CD4-positive, alpha-beta memory T cell (primary cell): ENCODE measurements at regions not wholly inside any gene's neighbourhood (a gene's known extent, or its start where the extent isn't known, plus 50 kb on each side); places are given as distances from the start of the nearest gene placed in this dataset.

ENCODE experiments used
- CTCF ChIA-PET: fragments of 350-600 bp; sonication (Branson Sonifier 250); formaldehyde crosslinking; loops from one replicate; lab custom pipeline; 2021; ENCODE audit warnings: inconsistent platforms; ENCODE audit not compliant: partially characterized antibody; lab: Charles Lee
- POLR2A ChIA-PET: fragments of 350-600 bp; sonication (Branson Sonifier 250); formaldehyde crosslinking; loops from one replicate; lab custom pipeline; 2021; ENCODE audit not compliant: partially characterized antibody; lab: Charles Lee
- DNase-seq, 5 donors: peaks; one replicate each; pipeline versions ENCODE4 v3.0.0 to v3.0.0-alpha.2; 2020 to 2022; ENCODE audit warnings: mixed read lengths in 1 of 5
- H3K27ac ChIP-seq: one replicate; pipeline ENCODE4 v1.7.0; 2013; ENCODE audit warnings: low read depth, low read length
- H3K27me3 ChIP-seq: 2 replicates; pipeline ENCODE4 v1.7.0; 2013; ENCODE audit warnings: mild to moderate bottlenecking, low read length, moderate library complexity; ENCODE audit not compliant: insufficient read depth
- H3K36me3 ChIP-seq: 2 replicates; pipeline ENCODE4 v1.7.0; 2013; ENCODE audit warnings: mild to moderate bottlenecking, low read length, moderate library complexity; ENCODE audit not compliant: insufficient read depth
- H3K4me1 ChIP-seq: 2 replicates; pipeline ENCODE4 v1.7.0; 2013; ENCODE audit warnings: mild to moderate bottlenecking, low read length, moderate library complexity; ENCODE audit not compliant: insufficient read depth
- H3K4me3 ChIP-seq, 2 donors: one replicate each; pipeline ENCODE4 v1.7.0; 2013; ENCODE audit warnings: low read length in 2 of 2, mild to moderate bottlenecking in 1 of 2
- H3K9me3 ChIP-seq, 2 donors: one replicate each; pipeline ENCODE4 v1.7.0; 2013; ENCODE audit warnings: low read length in 2 of 2, control low read depth in 1 of 2; ENCODE audit not compliant: control insufficient read depth in 1 of 2
- H3K27ac Mint-ChIP-seq, 7 donors: one replicate each; pipeline ENCODE4 v1.8.0; 2020 to 2021; ENCODE audit warnings: mixed read lengths in 7 of 7, mild to moderate bottlenecking in 6 of 7, inconsistent platforms in 3 of 7, moderate library complexity in 3 of 7
- H3K27me3 Mint-ChIP-seq, 2 donors: one replicate each; pipeline ENCODE4 v1.8.0; 2020 to 2021; ENCODE audit warnings: mixed read lengths in 2 of 2
- H3K36me3 Mint-ChIP-seq, 2 donors: one replicate each; pipeline ENCODE4 v1.8.0; 2020 to 2021; ENCODE audit warnings: mixed read lengths in 2 of 2, inconsistent platforms in 1 of 2, mild to moderate bottlenecking in 1 of 2
- H3K4me1 Mint-ChIP-seq, 4 donors: one replicate each; pipeline ENCODE4 v1.8.0; 2020 to 2021; ENCODE audit warnings: mixed read lengths in 4 of 4, mild to moderate bottlenecking in 1 of 4
- H3K4me3 Mint-ChIP-seq, 8 donors: one replicate each; pipeline ENCODE4 v1.8.0; 2020 to 2021; ENCODE audit warnings: mixed read lengths in 8 of 8, mild to moderate bottlenecking in 7 of 8, moderate library complexity in 6 of 8, inconsistent platforms in 3 of 8
- H3K9me3 Mint-ChIP-seq, 8 donors: one replicate each; pipeline ENCODE4 v1.8.0; 2020 to 2021; ENCODE audit warnings: mixed read lengths in 8 of 8, mild to moderate bottlenecking in 5 of 8, inconsistent platforms in 3 of 8, moderate library complexity in 1 of 8
- intact Hi-C: fragments of 100-400 bp; cut with micrococcal nuclease; formaldehyde crosslinking; loops from one replicate; pipeline ENCODE4 v1.15.1; 2023

DNA sequence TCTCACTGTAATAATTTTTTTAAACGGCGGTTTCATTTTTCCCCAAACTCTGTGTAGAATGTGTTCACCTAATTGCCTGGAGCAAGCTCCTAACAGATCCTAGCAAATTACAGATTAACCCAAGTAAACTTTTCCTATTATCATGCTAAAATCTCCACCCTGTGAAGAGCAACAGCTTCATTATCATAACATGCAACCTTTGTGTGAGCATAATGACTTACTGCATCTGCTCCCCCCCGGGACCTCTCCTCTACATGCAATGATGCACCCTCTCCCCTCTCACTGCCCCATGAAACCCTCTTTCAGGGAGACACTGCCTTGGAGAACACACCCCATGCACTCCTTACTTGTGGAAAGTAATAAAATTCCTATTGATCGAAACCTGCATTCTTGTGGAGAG, 717.0 kb upstream of the TMPRSS15 start:
- DNase-seq = no peak
- Mint-ChIP-seq H3K4me3 (no peak overlapping the region), H3K4me1 (no peaks in the 10 kb centered on the region), H3K9me3 (peaks cover 3 to 21% (median 13%) of the 10 kb centered on the region in 8 donors), H3K36me3 (no peaks in the 10 kb centered on the region), H3K27ac (no peak overlapping the region), H3K27me3 (no peaks in the 10 kb centered on the region)
- H3K36me3 ChIP-seq = no peaks in the 10 kb centered on the region
- no peaks in the 10 kb centered on the region for H3K4me1 ChIP-seq
- intact Hi-C loops = no loop called here
- H3K27me3 ChIP-seq = no peaks in the 10 kb centered on the region
- H3K27ac ChIP-seq = no peak overlapping the region
- POLR2A ChIA-PET = no interaction called here
- no peaks in the 10 kb centered on the region for H3K9me3 ChIP-seq
- no peak overlapping the region for H3K4me3 ChIP-seq
- CTCF ChIA-PET = no interaction called here

DNA sequence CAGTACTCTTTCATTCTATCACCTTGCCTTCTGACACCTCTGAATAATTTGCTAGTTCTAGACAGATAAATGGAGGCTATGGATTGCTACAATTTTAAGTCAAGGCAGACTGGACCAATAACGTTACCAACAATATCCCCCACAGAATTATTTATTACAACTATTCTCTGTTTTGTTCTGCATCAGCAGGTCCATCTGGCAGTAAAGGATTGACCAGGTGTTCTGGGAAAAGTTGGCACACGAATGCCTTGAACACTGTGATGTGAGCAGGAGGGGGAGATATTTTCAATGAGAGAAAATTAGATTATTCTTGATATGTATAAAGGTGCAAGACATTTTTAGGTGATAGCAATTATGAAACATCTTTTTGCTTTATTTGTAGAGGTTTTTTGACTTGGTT, 718.8 kb upstream of the TMPRSS15 start:
- H3K4me1 Mint-ChIP-seq = no peaks in the 10 kb centered on the region
- no peak overlapping the region for H3K27ac ChIP-seq
- no peaks in the 10 kb centered on the region for H3K27me3 ChIP-seq
- peaks cover 3 to 22% (median 13%) of the 10 kb centered on the region in 8 donors for H3K9me3 Mint-ChIP-seq
- H3K36me3 ChIP-seq = no peaks in the 10 kb centered on the region
- no peaks in the 10 kb centered on the region for H3K27me3 Mint-ChIP-seq
- H3K4me1 ChIP-seq = no peaks in the 10 kb centered on the region
- DNase-seq = no peak
- intact Hi-C loops = no loop called here
- H3K4me3 Mint-ChIP-seq = no peak overlapping the region
- H3K27ac Mint-ChIP-seq = no peak overlapping the region
- POLR2A ChIA-PET = no interaction called here
- H3K4me3 ChIP-seq = no peak overlapping the region
- H3K9me3 ChIP-seq = no peaks in the 10 kb centered on the region
- CTCF ChIA-PET = no interaction called here
- H3K36me3 Mint-ChIP-seq = no peaks in the 10 kb centered on the region

DNA sequence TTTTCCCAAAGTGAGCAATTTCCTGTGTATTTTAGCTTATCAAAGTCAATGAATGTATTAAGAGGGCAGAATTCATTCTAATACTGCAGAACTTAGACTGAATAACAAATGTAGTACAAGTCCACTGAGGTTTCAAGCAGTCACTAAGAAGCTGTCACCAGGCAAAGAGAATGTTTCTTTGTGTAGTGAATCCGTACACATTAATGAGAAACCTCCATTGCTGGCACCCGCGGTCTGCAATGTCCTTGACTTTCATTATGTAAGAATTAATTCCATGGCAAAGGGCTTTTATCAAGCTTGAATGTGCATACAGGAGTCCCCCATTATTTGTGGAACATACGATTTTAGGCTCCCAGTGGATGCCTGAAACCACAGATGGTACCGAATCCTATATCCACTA, 719.5 kb upstream of the TMPRSS15 start:
- Mint-ChIP-seq H3K4me3 (no peak overlapping the region), H3K27me3 (no peaks in the 10 kb centered on the region), H3K36me3 (no peaks in the 10 kb centered on the region), H3K9me3 (peaks cover 3 to 22% (median 13%) of the 10 kb centered on the region in 8 donors), H3K4me1 (no peaks in the 10 kb centered on the region), H3K27ac (no peak overlapping the region)
- Histone ChIP-seq H3K4me3 (no peak overlapping the region), H3K9me3 (no peaks in the 10 kb centered on the region), H3K4me1 (no peaks in the 10 kb centered on the region), H3K27me3 (no peaks in the 10 kb centered on the region), H3K36me3 (no peaks in the 10 kb centered on the region), H3K27ac (no peak overlapping the region)
- CTCF ChIA-PET = no interaction called here
- no peak for DNase-seq
- intact Hi-C loops = no loop called here
- POLR2A ChIA-PET = no interaction called here

DNA sequence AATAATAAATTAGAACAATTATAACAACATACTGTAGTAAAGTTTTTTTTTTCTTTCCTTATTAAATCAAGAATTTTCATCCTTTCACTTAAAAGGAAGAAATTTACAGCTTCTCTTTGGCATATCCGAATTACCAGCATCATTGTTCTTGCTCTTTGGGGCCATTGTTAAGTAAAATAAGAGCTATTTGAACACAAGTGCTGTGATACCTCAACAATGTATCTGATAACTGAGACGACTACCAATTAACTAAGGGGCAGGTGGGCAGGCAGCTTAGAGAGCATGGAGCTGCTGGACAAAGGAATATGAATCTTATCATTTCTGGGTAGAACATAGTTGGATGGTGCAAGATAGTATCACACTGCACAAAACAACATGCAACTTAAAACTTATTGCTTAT, 719.9 kb upstream of the TMPRSS15 start:
- Histone ChIP-seq H3K4me1 (no peaks in the 10 kb centered on the region), H3K36me3 (no peaks in the 10 kb centered on the region), H3K9me3 (no peaks in the 10 kb centered on the region), H3K27ac (no peak overlapping the region), H3K27me3 (no peaks in the 10 kb centered on the region), H3K4me3 (no peak overlapping the region)
- H3K4me3 Mint-ChIP-seq = no peak overlapping the region
- no peaks in the 10 kb centered on the region for H3K4me1 Mint-ChIP-seq
- POLR2A ChIA-PET = no interaction called here
- DNase-seq = no peak
- intact Hi-C loops = no loop called here
- no peaks in the 10 kb centered on the region for H3K27me3 Mint-ChIP-seq
- no peak overlapping the region for H3K27ac Mint-ChIP-seq
- CTCF ChIA-PET = no interaction called here
- peaks cover 3 to 17% (median 12%) of the 10 kb centered on the region in 8 donors for H3K9me3 Mint-ChIP-seq
- no peaks in the 10 kb centered on the region for H3K36me3 Mint-ChIP-seq

DNA sequence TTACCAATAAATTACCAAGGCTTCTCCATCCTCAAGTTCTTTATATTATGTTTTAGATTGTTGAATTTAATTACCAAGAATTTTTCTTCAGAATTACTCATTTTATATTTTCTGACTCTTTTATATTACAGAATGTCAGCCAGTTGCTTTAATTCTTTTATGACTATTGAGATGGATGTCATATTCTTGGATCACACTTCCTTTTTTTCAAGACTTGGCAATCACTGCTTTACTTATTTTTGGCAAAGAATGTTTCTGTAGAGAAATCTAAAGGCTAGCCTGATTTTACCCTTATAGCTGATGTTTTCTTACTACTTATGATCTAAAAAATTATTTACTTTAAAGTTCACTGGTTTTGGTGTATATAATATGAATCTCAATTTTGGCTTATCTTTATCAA, 721.1 kb upstream of the TMPRSS15 start:
- Mint-ChIP-seq H3K4me3 (no peak overlapping the region), H3K27me3 (no peaks in the 10 kb centered on the region), H3K36me3 (no peaks in the 10 kb centered on the region), H3K27ac (no peak overlapping the region), H3K9me3 (peaks cover 3 to 16% (median 9%) of the 10 kb centered on the region in 8 donors), H3K4me1 (no peaks in the 10 kb centered on the region)
- H3K36me3 ChIP-seq = no peaks in the 10 kb centered on the region
- no peak for DNase-seq
- H3K27me3 ChIP-seq = no peaks in the 10 kb centered on the region
- no peaks in the 10 kb centered on the region for H3K4me1 ChIP-seq
- POLR2A ChIA-PET = no interaction called here
- CTCF ChIA-PET = no interaction called here
- no peaks in the 10 kb centered on the region for H3K9me3 ChIP-seq
- intact Hi-C loops = no loop called here
- no peak overlapping the region for H3K27ac ChIP-seq
- no peak overlapping the region for H3K4me3 ChIP-seq

- no peak overlapping the region for H3K27ac ChIP-seq
- H3K4me1 Mint-ChIP-seq = no peaks in the 10 kb centered on the region
- DNase-seq = no peak
- H3K9me3 Mint-ChIP-seq = peaks cover 0 to 6% (median 3%) of the 10 kb centered on the region in 8 donors
- CTCF ChIA-PET = no interaction called here
- no peaks in the 10 kb centered on the region for H3K27me3 Mint-ChIP-seq
- no peaks in the 10 kb centered on the region for H3K9me3 ChIP-seq
- H3K27me3 ChIP-seq = no peaks in the 10 kb centered on the region
- H3K36me3 Mint-ChIP-seq = no peaks in the 10 kb centered on the region
- POLR2A ChIA-PET = no interaction called here
- no peak overlapping the region for H3K4me3 Mint-ChIP-seq
- no peak overlapping the region for H3K27ac Mint-ChIP-seq
- H3K4me1 ChIP-seq = no peaks in the 10 kb centered on the region
- no peak overlapping the region for H3K4me3 ChIP-seq
- intact Hi-C loops = no loop called here
- H3K36me3 ChIP-seq = no peaks in the 10 kb centered on the region
Observed at GRCh38 chr21:19130379-19131028, 726.9 kb upstream of the TMPRSS15 start.

- H3K27me3 ChIP-seq = no peaks in the 10 kb centered on the region
- no peaks in the 10 kb centered on the region for H3K4me1 ChIP-seq
- no peak overlapping the region for H3K4me3 Mint-ChIP-seq
- no peaks in the 10 kb centered on the region for H3K4me1 Mint-ChIP-seq
- peaks cover 0 to 17% (median 5%) of the 10 kb centered on the region in 8 donors for H3K9me3 Mint-ChIP-seq
- H3K4me3 ChIP-seq = no peak overlapping the region
- no peak overlapping the region for H3K27ac ChIP-seq
- ChIA-PET CTCF (no interaction called here), POLR2A (no interaction called here)
- no peaks in the 10 kb centered on the region for H3K27me3 Mint-ChIP-seq
- H3K9me3 ChIP-seq = no peaks in the 10 kb centered on the region
- no peak for DNase-seq
- no peak overlapping the region for H3K27ac Mint-ChIP-seq
- intact Hi-C loops = no loop called here
- H3K36me3 ChIP-seq = no peaks in the 10 kb centered on the region
- no peaks in the 10 kb centered on the region for H3K36me3 Mint-ChIP-seq
Observed at GRCh38 chr21:19141511-19141910, 737.9 kb upstream of the TMPRSS15 start.
